ENCODE measurements at regions not wholly inside any gene's neighbourhood (a gene's known extent, or its start where the extent isn't known, plus 50 kb on each side); places are given as distances from the start of the nearest gene placed in this dataset.

DNA sequence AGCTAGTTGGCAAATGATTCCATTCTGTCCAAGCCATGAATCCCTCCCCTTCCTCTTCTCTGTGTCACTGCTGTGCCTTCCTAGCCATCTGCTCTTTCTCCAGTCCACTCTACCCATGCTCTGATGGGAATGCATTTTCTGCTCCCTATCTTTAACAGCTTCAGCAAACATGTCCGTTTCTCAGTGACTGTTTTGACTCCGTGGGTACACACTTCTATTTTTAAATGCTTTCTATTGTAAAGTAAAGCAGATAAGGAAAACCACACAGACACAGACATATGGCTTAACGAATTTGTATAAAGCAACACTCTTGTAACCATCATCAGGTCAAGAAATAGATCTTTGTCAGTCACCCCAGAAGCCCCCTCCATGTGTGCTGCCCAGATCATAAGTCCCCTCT lies 72.4 kb upstream of the KLHL13 start:
- intact Hi-C loops (cut with DNase I) = no loop called here
- Histone ChIP-seq H3K4me3 (no peak overlapping the region), H3K27me3 (no peaks in the 10 kb centered on the region), H3K27ac (no peak overlapping the region), H3K9me3 (replicated peaks in 1 of 3) (no peaks in the 10 kb centered on the region), H3K36me3 (replicated peaks in 1 of 2) (no peaks in the 10 kb centered on the region), H3K4me1 (replicated peaks in 1 of 2) (no peaks in the 10 kb centered on the region)
- WGBS, 4 donors = 17 to 55% (median 30%) methylated on average over 3 of the region's 3 CpGs
- DNase-seq = no peak
- TF ChIP-seq, protein P1, sequence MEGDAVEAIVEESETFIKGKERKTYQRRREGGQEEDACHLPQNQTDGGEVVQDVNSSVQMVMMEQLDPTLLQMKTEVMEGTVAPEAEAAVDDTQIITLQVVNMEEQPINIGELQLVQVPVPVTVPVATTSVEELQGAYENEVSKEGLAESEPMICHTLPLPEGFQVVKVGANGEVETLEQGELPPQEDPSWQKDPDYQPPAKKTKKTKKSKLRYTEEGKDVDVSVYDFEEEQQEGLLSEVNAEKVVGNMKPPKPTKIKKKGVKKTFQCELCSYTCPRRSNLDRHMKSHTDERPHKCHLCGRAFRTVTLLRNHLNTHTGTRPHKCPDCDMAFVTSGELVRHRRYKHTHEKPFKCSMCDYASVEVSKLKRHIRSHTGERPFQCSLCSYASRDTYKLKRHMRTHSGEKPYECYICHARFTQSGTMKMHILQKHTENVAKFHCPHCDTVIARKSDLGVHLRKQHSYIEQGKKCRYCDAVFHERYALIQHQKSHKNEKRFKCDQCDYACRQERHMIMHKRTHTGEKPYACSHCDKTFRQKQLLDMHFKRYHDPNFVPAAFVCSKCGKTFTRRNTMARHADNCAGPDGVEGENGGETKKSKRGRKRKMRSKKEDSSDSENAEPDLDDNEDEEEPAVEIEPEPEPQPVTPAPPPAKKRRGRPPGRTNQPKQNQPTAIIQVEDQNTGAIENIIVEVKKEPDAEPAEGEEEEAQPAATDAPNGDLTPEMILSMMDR (IDR thresholded peaks at IDR 0.05) = no peak
- no peak for TF ChIP-seq POLR2A (IDR thresholded peaks at IDR 0.05)

DNA sequence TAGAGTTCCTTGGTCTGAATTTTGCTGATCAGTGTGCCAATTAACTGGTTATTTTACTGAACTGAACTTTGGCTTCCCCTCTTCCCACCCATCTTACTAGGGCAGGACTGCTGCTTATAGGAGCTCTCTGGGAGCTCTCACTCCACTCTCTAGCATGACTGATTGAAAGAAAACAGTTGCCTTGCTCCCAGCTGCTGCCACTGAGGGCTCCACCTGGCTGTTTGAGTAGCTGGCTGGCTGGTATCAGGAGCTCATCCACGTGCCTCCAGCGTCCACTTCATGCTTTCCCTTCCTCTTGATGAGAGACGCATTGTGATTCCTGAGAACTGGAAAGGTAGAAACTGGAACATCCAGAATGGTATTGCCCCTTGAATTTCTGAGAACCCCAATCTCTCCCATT lies 73.0 kb upstream of the KLHL13 start:
- H3K4me3 ChIP-seq = no peak overlapping the region
- H3K36me3 ChIP-seq (replicated peaks in 1 of 2) = no peaks in the 10 kb centered on the region
- no peak for DNase-seq
- TF ChIP-seq POLR2A (IDR thresholded peaks at IDR 0.05) = no peak
- TF ChIP-seq, protein P1 (IDR thresholded peaks at IDR 0.05) = no peak
- no peaks in the 10 kb centered on the region for H3K4me1 ChIP-seq (replicated peaks in 1 of 2)
- no peaks in the 10 kb centered on the region for H3K9me3 ChIP-seq (replicated peaks in 1 of 3)
- no peak overlapping the region for H3K27ac ChIP-seq
- H3K27me3 ChIP-seq = no peaks in the 10 kb centered on the region
- WGBS, 4 donors = 46 to 88% (median 68%) methylated on average over 3 of the region's 3 CpGs
- intact Hi-C loops (cut with DNase I) = no loop called here

DNA sequence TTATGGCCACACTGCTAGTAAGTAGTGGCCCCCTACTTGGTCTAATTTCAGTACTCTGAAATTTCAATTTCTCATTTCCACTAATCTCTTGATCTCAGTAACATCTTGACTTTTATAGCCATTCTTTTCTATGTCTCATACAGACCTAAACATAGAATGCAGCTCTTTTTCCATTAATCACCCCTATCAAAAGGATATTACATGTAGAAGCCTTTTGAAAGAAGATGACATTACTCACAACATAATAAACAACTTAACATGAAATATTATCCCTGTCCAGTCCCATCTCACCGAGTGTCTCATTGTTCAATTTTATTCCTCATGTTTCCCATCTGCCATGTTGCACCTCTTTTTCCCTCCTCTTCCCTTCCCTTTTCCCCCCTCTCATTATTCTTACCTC lies 81.1 kb upstream of the KLHL13 start:
- no peaks in the 10 kb centered on the region for H3K9me3 ChIP-seq (replicated peaks in 1 of 3)
- H3K27ac ChIP-seq = no peak overlapping the region
- intact Hi-C loops (cut with DNase I) = no loop called here
- DNase-seq = no peak
- no peak for TF ChIP-seq POLR2A (IDR thresholded peaks at IDR 0.05)
- TF ChIP-seq, protein P1 (IDR thresholded peaks at IDR 0.05) = no peak
- H3K36me3 ChIP-seq (replicated peaks in 1 of 2) = no peaks in the 10 kb centered on the region
- H3K4me1 ChIP-seq (replicated peaks in 1 of 2) = no peaks in the 10 kb centered on the region
- 42 to 68% (median 61%) methylated on average over 1 of the region's 1 CpG for WGBS, 4 donors
- peaks cover 6% of the 10 kb centered on the region for H3K27me3 ChIP-seq
- H3K4me3 ChIP-seq = no peak overlapping the region

DNA sequence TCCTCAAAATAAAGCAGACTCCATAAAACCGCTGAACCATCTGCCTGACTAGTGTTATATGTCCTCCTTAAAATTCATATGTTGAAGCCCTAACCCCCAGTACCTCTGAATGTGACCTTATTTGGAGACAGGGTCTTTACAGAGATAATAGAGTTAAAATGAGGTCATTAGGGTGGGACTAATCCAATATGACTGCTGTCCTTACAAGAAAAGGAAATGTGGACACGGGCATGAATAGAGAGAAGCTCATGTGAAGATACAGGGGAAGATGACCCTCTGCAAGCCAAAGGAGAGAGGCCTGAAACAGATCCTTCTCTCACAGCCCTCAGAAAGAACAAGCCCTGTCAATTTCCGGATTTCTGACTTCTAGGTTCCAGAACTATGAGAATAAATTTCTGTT lies 82.0 kb upstream of the KLHL13 start:
- TF ChIP-seq POLR2A (IDR thresholded peaks at IDR 0.05) = no peak
- TF ChIP-seq, protein P1 (IDR thresholded peaks at IDR 0.05) = no peak
- Histone ChIP-seq H3K36me3 (replicated peaks in 1 of 2) (no peaks in the 10 kb centered on the region), H3K4me1 (replicated peaks in 1 of 2) (no peaks in the 10 kb centered on the region), H3K27me3 (peaks cover 9% of the 10 kb centered on the region), H3K27ac (no peak overlapping the region), H3K9me3 (replicated peaks in 1 of 3) (no peaks in the 10 kb centered on the region), H3K4me3 (no peak overlapping the region)
- no peak for DNase-seq
- intact Hi-C loops (cut with DNase I) = no loop called here
- 61 to 88% (median 73%) methylated on average over 3 of the region's 3 CpGs for WGBS, 4 donors

All from adrenal gland (tissue), 9 donors.